ENCODE measurements at regions not wholly inside any gene's neighbourhood (a gene's known extent, or its start where the extent isn't known, plus 50 kb on each side); places are given as distances from the start of the nearest gene placed in this dataset.

GRCh38 chr3:72675243-72675642, 173.0 kb downstream of the SHQ1 start:
- TF ChIP-seq EP300 (IDR thresholded peaks at IDR 0.05) (no peak), CTCF (IDR thresholded peaks at IDR 0.05) (no peak), POLR2A (IDR thresholded peaks at IDR 0.05) (no peak), POLR2AphosphoS5 (IDR thresholded peaks at IDR 0.05) (no peak)

Measured in gastroesophageal sphincter (tissue), 3 donors.